GM12873 (cell line): ENCODE measurements at regions not wholly inside any gene's neighbourhood (a gene's known extent, or its start where the extent isn't known, plus 50 kb on each side); places are given as distances from the start of the nearest gene placed in this dataset.

Experiments used
- TF ChIP-seq, protein P1 (sequence below): IDR thresholded peaks from 2 replicates; pipeline ENCODE4 v1.5.1; 2012; ENCODE audit warnings: low read depth, mild to moderate bottlenecking, moderate library complexity, low read length, control low read depth; ENCODE audit not compliant: insufficient read depth; ENCODE audit errors: missing control alignments

DNA sequence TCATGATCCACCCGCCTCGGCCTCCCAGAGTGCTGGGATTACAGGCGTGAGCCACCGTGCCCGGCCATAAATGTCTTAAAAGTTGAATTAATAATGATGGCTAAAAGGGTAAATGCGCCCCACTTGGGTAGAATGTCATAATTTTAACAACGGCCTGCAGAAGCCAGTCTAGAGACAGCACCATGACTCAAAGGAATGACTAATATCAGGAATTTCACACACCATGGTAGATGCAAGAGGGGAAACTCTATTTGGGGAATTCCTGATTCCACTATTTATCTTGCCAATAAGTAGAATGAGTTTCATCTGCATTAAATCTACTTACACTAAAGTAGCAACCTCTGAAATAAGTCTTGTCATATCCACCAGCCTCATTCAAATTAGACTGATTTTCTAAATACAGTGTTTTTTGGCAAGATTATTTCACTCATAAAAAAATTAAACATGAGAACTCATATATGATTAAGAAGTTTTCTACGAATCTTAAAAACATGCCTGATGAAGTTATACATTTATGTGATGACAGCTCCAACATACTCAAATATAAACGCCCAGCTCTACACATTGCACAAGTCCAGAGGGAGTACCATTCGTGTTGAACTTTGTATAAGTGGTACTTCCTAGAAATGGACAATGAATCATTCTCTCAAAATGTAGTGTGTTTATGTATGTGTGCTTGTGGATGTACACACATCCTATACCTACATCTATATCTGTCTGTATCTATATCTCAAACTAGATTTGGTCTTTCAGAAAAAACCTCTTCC lies 309.7 kb downstream of the IRS1 start:
- TF ChIP-seq, protein P1, sequence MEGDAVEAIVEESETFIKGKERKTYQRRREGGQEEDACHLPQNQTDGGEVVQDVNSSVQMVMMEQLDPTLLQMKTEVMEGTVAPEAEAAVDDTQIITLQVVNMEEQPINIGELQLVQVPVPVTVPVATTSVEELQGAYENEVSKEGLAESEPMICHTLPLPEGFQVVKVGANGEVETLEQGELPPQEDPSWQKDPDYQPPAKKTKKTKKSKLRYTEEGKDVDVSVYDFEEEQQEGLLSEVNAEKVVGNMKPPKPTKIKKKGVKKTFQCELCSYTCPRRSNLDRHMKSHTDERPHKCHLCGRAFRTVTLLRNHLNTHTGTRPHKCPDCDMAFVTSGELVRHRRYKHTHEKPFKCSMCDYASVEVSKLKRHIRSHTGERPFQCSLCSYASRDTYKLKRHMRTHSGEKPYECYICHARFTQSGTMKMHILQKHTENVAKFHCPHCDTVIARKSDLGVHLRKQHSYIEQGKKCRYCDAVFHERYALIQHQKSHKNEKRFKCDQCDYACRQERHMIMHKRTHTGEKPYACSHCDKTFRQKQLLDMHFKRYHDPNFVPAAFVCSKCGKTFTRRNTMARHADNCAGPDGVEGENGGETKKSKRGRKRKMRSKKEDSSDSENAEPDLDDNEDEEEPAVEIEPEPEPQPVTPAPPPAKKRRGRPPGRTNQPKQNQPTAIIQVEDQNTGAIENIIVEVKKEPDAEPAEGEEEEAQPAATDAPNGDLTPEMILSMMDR = no peak

DNA sequence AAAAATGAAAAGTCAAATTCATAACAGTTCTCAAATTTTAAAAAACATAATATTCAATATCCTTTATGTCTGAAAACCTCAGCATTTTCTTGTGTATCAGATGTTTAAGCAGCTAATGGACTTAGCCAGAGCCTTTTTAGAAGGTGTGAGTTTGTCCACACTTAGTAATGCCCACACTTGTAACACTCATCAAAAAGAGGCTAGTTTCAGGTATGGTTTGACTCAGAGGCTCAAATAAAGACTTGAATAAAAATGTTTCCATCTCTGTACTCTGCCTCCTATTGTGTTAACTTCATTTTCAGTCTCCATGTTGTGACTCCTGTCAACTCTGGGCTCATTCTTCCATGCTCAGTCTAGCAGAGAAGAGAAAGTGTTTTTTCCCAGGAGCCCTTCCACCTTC lies 311.6 kb downstream of the IRS1 start:
- TF ChIP-seq, protein P1 = no peak

DNA sequence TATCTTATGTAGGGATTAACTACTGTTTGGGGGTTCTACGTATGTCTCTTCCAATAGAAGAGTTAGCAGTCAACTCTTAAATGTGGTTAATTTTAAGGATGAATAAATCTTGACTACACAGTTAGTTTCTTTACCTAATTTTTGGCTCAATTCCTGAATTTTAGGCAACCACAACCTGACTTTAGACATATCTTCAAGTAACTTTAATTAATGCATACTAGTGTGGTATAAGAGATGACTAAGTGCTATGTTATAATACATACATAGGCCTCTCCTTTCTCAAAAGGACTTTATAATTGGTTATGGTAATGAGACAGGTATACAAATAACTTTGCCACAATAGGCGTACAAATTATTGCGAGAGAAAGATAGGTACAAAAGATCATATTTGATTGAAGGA lies 312.0 kb downstream of the IRS1 start:
- TF ChIP-seq, protein P1 = no peak

DNA sequence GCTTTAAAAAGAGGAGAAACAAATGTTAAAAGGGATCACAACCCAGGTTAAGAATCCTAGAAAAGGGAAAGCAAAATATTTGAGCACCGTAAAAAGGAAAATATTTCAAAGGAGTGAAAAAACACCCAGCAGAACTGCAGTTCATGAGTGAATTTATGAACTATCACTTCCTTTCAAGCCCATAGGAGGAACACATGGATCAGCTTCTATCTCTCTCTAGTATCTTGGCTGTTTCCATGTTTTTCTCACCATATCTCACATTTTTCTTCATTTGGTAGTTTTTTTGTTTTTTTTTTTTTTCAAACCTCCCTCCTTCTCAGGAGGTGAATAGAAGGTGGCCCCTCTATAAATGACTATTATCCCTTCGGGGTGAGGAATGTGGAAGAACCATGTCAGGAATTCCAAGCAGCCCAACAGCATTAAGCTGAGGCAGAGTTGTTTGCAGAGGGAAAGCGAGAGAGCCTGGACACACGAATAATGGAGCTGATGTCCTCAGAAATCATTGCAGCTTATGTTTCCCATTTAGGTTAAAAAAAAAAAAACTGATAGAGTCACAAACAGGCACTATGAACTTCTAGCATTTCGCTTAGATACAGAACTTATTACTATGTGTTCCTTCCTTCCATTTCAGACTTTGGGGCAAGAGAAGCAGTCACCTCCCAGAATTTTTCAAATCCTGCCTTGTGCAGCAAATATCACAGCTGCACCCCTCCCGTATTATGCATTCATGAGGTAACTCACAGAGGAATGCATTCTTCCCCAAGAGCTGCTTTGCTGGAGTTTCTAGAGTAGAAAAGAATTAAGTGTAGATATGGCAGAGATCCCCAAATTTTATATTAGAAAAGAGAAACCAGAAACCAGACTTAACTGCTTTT lies 315.6 kb downstream of the IRS1 start:
- TF ChIP-seq, protein P1 = no peak

DNA sequence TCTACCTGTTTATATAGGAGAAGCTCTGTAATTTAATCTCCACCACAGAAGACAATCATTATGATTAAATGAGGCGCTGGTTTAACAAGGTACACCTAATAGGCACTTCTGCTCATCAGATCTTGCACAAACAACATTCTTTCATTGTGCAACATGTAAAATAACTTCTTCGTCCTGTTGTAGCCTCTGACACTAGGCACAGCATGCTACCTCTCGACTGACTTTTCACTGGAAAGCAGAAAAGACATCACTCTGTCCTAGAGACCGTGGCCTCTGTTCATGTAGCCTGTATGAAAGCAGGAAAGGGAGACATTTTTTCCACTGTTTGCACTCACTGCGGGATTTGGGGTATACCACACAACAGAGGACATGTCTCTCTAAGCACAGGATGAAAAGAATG lies 316.5 kb downstream of the IRS1 start:
- TF ChIP-seq, protein P1 = no peak

DNA sequence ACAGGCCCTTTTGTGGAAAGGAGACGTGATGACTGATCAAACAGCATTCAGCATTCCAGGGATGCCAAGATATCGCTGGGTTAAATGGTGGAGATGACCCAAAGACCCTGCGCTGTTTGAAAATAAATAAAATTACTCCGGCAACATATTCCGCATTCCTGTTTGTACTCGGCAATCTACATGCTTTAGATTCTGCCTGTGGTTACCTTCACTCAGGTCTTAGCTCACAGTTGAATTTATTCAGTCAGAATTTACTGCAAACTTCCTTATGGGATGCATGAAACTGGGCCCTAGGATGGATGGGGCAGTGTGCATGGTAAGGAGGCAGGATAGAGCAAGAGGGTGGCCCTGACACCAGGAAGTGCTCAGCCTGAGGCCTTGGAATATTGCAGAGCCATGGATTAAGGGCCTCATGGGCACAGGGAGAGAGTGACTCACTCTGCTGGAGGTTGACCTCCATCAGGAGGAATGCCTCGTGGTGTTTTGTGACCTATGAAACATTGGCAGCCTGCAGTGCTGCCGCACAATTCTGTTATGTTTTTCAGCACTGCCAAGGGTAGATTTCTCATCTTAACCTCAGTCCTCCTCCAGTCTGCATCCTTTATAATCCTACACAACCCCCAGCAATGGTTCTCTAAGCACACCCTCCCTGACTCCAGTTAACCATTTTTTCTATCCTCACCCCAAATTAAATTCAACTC lies 321.4 kb downstream of the IRS1 start:
- TF ChIP-seq, protein P1 = no peak
